ENCODE measurements at regions not wholly inside any gene's neighbourhood (a gene's known extent, or its start where the extent isn't known, plus 50 kb on each side); places are given as distances from the start of the nearest gene placed in this dataset.
A peak's percentile ranks its signal among the peaks of the same experiment; 100 is the strongest.

- Histone ChIP-seq H3K4me1 (ENCODE audit: control insufficient read depth in 1 of 2, insufficient read depth in 1 of 2, low read depth in 1 of 2, low read length in 1 of 2) (peaks cover 44 to 55% of the 10 kb centered on the region in 2 experiments), H3K9me3 (no peaks in the 10 kb centered on the region), H3K27ac (no peak overlapping the region), H3K4me3 (ENCODE audit: low read depth in 1 of 2, low read length in 1 of 2) (no peak overlapping the region), H3K27me3 (no peaks in the 10 kb centered on the region), H3K36me3 (no peaks in the 10 kb centered on the region)
- no peak for TF ChIP-seq CTCF (IDR thresholded peaks at IDR 0.05)
Observed at GRCh38 chr15:31226021-31226420, 100.6 kb upstream of the KLF13 start.

- no peak for TF ChIP-seq CTCF (IDR thresholded peaks at IDR 0.05)
- H3K9me3 ChIP-seq: no peaks in the 10 kb centered on the region
- no peaks in the 10 kb centered on the region for H3K27me3 ChIP-seq
- H3K4me1 ChIP-seq (ENCODE audit: control insufficient read depth in 1 of 2, insufficient read depth in 1 of 2, low read depth in 1 of 2, low read length in 1 of 2): peaks cover 34 to 44% of the 10 kb centered on the region in 2 experiments
- H3K27ac ChIP-seq: peak overlapping the region; percentile 19
- no peak overlapping the region for H3K4me3 ChIP-seq (ENCODE audit: low read depth in 1 of 2, low read length in 1 of 2)
- H3K36me3 ChIP-seq: no peaks in the 10 kb centered on the region
Observed at GRCh38 chr15:31227235-31227634, 99.4 kb upstream of the KLF13 start.

DNA sequence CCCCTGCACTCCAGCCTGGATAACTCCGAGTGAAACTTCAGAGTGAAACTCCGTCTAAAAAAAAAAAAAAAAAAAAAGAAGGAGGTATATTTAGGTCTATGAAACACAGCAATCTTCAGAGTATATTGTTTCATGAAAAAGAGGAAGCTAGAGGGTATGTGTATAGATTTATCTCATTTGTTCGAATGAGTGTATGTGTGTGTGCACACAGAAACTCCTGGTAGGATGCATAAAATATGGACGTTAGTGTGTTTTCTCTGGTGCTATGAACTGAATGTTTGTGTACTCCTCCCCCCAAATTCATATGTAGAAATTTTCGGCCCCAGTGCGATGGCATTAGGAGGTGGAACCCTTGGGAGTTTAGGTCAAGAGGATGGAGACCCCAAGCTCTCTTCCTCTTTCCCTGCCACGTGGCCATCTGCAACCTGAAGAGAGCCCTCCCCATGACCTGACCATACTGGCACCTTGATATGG is 98.6 kb upstream of the KLF13 start:
- Histone ChIP-seq H3K9me3 (no peaks in the 10 kb centered on the region), H3K27ac (no peak overlapping the region), H3K36me3 (no peaks in the 10 kb centered on the region), H3K4me3 (ENCODE audit: low read depth in 1 of 2, low read length in 1 of 2) (no peak overlapping the region), H3K27me3 (no peaks in the 10 kb centered on the region), H3K4me1 (ENCODE audit: control insufficient read depth in 1 of 2, insufficient read depth in 1 of 2, low read depth in 1 of 2, low read length in 1 of 2) (peaks cover 29 to 40% of the 10 kb centered on the region in 2 experiments)
- TF ChIP-seq CTCF (IDR thresholded peaks at IDR 0.05): no peak

GRCh38 chr15:31228980-31229826 is 97.4 kb upstream of the KLF13 start:
- Histone ChIP-seq H3K9me3 (no peaks in the 10 kb centered on the region), H3K4me1 (ENCODE audit: control insufficient read depth in 1 of 2, insufficient read depth in 1 of 2, low read depth in 1 of 2, low read length in 1 of 2) (peaks cover 21 to 32% of the 10 kb centered on the region in 2 experiments), H3K27ac (no peak overlapping the region), H3K36me3 (no peaks in the 10 kb centered on the region), H3K4me3 (ENCODE audit: low read depth in 1 of 2, low read length in 1 of 2) (no peak overlapping the region), H3K27me3 (no peaks in the 10 kb centered on the region)
- no peak for TF ChIP-seq CTCF (IDR thresholded peaks at IDR 0.05)

GRCh38 chr15:31230630-31231485 is 95.8 kb upstream of the KLF13 start:
- H3K27me3 ChIP-seq: no peaks in the 10 kb centered on the region
- H3K4me1 ChIP-seq (ENCODE audit: control insufficient read depth in 1 of 2, insufficient read depth in 1 of 2, low read depth in 1 of 2, low read length in 1 of 2): peaks cover 12 to 17% of the 10 kb centered on the region in 2 experiments
- H3K36me3 ChIP-seq: no peaks in the 10 kb centered on the region
- H3K27ac ChIP-seq: no peak overlapping the region
- no peaks in the 10 kb centered on the region for H3K9me3 ChIP-seq
- TF ChIP-seq CTCF (IDR thresholded peaks at IDR 0.05): no peak
- H3K4me3 ChIP-seq (ENCODE audit: low read depth in 1 of 2, low read length in 1 of 2): no peak overlapping the region

Data from neutrophil (primary cell).